Endothelial cell (in vitro differentiated cells): ENCODE measurements at regions not wholly inside any gene's neighbourhood (a gene's known extent, or its start where the extent isn't known, plus 50 kb on each side); places are given as distances from the start of the nearest gene placed in this dataset.

Source experiments
- DNase-seq: peaks from one replicate; pipeline ENCODE4 v3.0.0; 2021; ENCODE audit warnings: low spot score
- H3K27ac Mint-ChIP-seq: one replicate; pipeline ENCODE4 v1.8.0; 2021; ENCODE audit warnings: mixed read lengths, inconsistent platforms; ENCODE audit not compliant: unreplicated experiment
- H3K27me3 Mint-ChIP-seq: one replicate; pipeline ENCODE4 v1.8.0; 2021; ENCODE audit warnings: mild to moderate bottlenecking, moderate library complexity, mixed read lengths, inconsistent platforms; ENCODE audit not compliant: unreplicated experiment
- H3K36me3 Mint-ChIP-seq: one replicate; pipeline ENCODE4 v1.8.0; 2021; ENCODE audit warnings: mild to moderate bottlenecking, low read depth, mixed read lengths, inconsistent platforms; ENCODE audit not compliant: unreplicated experiment
- H3K4me1 Mint-ChIP-seq: one replicate; pipeline ENCODE4 v1.8.0; 2021; ENCODE audit warnings: mild to moderate bottlenecking, mixed read lengths, inconsistent platforms; ENCODE audit not compliant: unreplicated experiment
- H3K4me3 Mint-ChIP-seq: one replicate; pipeline ENCODE4 v1.8.0; 2021; ENCODE audit warnings: mild to moderate bottlenecking, mixed read lengths, inconsistent platforms; ENCODE audit not compliant: unreplicated experiment
- H3K9me3 Mint-ChIP-seq: one replicate; pipeline ENCODE4 v1.8.0; 2021; ENCODE audit warnings: mixed read lengths, inconsistent platforms; ENCODE audit not compliant: unreplicated experiment
- TF ChIP-seq, protein P1 (sequence below): fragments of 200-600 bp; sonication (generic); IDR thresholded peaks from one replicate; pipeline ENCODE4 v1.5.0; 2021; ENCODE audit warnings: antibody characterized with exemption; ENCODE audit not compliant: unreplicated experiment

GRCh38 chr11:134662629-134663360, 250.8 kb upstream of the B3GAT1 start:
- Mint-ChIP-seq H3K36me3 (no peaks in the 10 kb centered on the region), H3K27ac (no peak overlapping the region), H3K27me3 (peaks cover 4% of the 10 kb centered on the region), H3K4me1 (no peaks in the 10 kb centered on the region), H3K4me3 (no peak overlapping the region), H3K9me3 (no peaks in the 10 kb centered on the region)
- TF ChIP-seq, protein P1, sequence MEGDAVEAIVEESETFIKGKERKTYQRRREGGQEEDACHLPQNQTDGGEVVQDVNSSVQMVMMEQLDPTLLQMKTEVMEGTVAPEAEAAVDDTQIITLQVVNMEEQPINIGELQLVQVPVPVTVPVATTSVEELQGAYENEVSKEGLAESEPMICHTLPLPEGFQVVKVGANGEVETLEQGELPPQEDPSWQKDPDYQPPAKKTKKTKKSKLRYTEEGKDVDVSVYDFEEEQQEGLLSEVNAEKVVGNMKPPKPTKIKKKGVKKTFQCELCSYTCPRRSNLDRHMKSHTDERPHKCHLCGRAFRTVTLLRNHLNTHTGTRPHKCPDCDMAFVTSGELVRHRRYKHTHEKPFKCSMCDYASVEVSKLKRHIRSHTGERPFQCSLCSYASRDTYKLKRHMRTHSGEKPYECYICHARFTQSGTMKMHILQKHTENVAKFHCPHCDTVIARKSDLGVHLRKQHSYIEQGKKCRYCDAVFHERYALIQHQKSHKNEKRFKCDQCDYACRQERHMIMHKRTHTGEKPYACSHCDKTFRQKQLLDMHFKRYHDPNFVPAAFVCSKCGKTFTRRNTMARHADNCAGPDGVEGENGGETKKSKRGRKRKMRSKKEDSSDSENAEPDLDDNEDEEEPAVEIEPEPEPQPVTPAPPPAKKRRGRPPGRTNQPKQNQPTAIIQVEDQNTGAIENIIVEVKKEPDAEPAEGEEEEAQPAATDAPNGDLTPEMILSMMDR = no peak
- DNase-seq = no peak

GRCh38 chr11:134661660-134662059, 249.6 kb upstream of the B3GAT1 start:
- TF ChIP-seq, protein P1 = no peak
- Mint-ChIP-seq H3K9me3 (no peaks in the 10 kb centered on the region), H3K27me3 (peaks cover 4% of the 10 kb centered on the region), H3K4me1 (no peaks in the 10 kb centered on the region), H3K27ac (no peak overlapping the region), H3K4me3 (no peak overlapping the region), H3K36me3 (no peaks in the 10 kb centered on the region)
- DNase-seq = no peak

GRCh38 chr11:134660416-134660815, 248.4 kb upstream of the B3GAT1 start:
- H3K4me1 Mint-ChIP-seq = no peaks in the 10 kb centered on the region
- no peak overlapping the region for H3K4me3 Mint-ChIP-seq
- TF ChIP-seq, protein P1 = no peak
- no peak for DNase-seq
- H3K27ac Mint-ChIP-seq = no peak overlapping the region
- peaks cover 4% of the 10 kb centered on the region for H3K27me3 Mint-ChIP-seq
- H3K9me3 Mint-ChIP-seq = no peaks in the 10 kb centered on the region
- no peaks in the 10 kb centered on the region for H3K36me3 Mint-ChIP-seq

GRCh38 chr11:134659882-134660281, 247.8 kb upstream of the B3GAT1 start:
- H3K4me1 Mint-ChIP-seq = no peaks in the 10 kb centered on the region
- TF ChIP-seq, protein P1 = no peak
- DNase-seq = no peak

GRCh38 chr11:134658481-134659225, 246.6 kb upstream of the B3GAT1 start:
- H3K9me3 Mint-ChIP-seq = no peaks in the 10 kb centered on the region
- no peaks in the 10 kb centered on the region for H3K36me3 Mint-ChIP-seq
- H3K4me1 Mint-ChIP-seq = no peaks in the 10 kb centered on the region
- TF ChIP-seq, protein P1 = no peak
- no peak overlapping the region for H3K27ac Mint-ChIP-seq
- no peak for DNase-seq
- no peaks in the 10 kb centered on the region for H3K27me3 Mint-ChIP-seq
- no peak overlapping the region for H3K4me3 Mint-ChIP-seq

More at GRCh38 chr11:134659882-134660281, 247.8 kb upstream of the B3GAT1 start:
- no peak overlapping the region for H3K4me3 Mint-ChIP-seq
- H3K27me3 Mint-ChIP-seq = peaks cover 4% of the 10 kb centered on the region
- no peaks in the 10 kb centered on the region for H3K36me3 Mint-ChIP-seq
- H3K9me3 Mint-ChIP-seq = no peaks in the 10 kb centered on the region
- H3K27ac Mint-ChIP-seq = no peak overlapping the region
